ENCODE measurements at regions not wholly inside any gene's neighbourhood (a gene's known extent, or its start where the extent isn't known, plus 50 kb on each side); places are given as distances from the start of the nearest gene placed in this dataset.

DNA sequence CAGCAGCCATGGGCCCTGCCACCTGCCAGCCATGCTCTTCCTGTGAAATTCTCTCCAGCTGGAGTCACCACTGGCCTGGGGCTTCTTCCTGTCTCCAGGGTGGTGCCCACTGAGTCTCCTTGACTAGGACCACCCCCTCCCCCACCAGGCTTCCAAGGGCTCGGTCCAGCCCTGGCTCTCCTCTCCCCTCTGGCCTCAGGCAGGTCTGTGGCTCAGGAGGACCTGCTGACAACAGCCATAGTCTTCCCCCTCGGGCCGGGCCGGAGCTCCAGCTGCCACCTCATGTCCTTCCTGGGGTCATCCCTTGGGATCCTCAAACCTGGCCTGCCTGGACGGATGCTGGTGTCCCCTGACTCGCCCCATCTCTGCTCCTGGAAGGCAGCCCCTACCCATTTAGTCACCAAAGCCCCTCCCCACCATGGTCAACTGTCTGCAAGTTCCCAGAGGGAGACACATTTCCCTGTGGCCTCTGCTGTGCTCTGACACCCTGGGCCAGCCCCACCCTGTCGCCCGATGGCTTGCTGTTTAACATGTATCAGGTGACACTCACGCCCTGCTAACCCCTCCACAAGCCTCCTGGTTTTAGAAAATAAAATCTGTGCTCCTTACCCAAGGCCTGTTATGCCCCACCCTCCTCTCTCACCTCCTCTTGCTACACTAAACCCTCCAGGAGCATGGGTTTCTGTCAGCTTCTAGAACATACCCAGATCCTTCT, 186.2 kb downstream of the RBFOX3 start:
- no peak for DNase-seq (ENCODE audit: low spot score)
- no peak for FAIRE-seq

DNA sequence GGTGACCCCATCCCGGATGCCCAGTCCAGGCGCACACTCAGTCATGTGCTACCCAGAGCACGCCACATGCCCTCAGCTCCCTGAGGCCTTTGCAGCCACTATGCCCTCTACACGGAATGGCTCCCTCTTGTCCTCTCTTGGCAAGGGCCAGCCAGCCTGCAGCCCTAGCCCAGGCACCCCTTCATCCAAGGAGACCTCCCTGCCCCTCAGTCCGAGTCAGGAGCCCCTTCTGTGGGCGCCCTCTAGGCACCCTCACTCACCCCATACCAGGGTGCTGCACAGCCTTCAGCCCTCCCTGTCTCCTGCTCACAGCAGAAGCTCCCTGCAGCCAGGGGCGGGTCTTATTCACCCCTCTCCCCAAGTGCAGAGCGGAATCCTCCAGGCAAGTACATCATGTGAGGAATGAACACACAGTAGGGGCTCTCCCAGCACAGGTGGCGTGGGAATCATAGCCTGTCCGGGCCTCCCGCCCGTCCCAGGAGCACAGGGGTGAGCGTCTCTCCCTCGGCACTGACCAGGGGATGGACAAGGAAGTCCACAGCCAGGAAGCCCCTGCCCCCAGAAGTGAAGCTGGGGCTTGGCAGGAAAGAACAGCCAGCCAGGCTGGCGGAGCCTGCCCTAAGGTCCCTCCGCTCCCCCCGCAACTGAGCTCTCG, 186.9 kb downstream of the RBFOX3 start:
- FAIRE-seq (no peak), DNase-seq (ENCODE audit: low spot score) (no peak)

DNA sequence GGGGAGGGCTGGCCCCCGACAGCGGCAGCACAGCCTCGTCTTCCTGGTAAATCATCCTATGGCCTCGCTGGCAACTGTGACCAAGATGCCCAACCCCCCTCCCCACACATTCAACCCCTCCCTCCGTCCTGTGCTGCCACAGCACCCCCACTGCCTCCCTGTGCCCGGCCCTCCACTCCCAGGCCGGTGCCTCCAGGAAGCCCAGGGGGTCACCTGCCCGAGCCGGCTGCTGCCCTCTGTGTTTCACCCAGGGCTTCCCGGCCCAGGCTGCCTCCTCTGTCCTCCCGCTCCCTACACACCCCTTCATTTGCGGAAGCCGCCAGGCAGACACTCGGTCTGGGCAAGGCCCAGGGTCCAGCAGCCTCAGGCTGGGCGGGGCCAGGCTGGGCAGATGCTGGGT, 188.6 kb downstream of the RBFOX3 start:
- DNase-seq (ENCODE audit: low spot score) (no peak), FAIRE-seq (no peak)

DNA sequence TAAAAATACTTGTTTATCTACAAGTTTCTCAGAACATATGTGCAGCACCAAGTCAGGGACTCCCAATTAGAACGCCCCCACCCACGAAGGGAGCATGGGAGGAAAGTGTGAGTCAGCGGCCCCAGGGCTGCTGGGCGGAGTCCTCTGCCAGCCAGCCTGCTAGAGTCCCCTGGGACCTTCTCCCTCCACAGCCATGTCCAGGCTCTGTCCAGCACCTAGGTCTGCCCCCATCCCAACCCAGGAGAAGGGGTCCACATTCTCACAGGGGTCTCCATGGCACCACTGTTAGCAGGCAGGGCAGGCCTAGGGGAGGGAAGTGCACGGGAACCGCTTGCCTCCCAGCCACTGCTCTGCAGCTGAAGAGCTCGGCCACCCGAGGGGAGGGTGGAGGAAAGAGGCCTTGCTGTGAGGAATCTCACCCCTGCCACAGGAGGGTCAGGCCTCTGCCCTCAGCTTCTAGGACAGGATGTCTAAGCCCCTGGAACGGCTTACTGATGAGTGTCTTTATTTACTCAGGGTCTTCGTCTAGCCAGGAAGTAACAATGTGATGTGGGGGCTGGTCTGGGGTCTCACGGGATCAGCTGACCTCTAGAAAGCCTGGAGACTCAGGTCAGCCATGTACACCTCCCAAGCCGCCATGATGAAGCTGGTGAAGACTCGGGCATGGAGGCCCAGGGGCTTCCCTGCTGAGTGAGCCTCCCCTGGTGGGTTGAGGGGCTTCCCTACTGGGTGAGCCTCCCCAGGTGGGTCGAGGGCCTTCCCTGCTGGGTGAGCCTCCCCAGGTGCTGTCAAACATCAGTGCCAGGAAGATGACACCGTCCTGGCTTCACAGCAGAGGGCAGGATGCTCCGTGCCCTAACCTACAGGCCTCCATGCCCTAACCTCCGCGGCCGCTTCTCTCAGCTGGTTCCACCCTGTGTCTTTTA, 190.3 kb downstream of the RBFOX3 start:
- FAIRE-seq (no peak), DNase-seq (ENCODE audit: low spot score) (no peak)

DNA sequence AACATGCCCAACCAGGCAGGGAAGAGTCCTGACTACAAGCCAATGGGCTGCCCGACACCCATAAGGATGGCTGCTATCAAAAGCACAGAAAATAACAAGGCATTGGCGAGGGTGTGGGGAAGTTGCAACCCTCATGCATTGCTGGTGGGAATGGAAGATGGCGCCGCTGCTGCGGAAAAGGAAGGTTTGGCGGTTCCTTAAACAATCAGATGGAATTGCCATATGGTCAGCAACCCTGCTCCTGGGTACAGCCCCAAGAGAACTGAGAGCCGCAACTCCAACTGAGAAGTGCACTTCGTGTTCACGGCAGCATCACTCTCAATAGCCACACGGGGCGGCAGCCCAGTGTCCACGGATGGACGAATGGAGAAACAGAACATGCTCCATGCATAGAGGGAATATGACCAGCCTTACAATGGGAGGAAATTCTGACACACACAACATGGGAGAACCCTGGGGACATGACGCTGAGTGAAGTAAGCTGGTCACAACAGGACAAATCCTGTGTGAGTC, 193.3 kb downstream of the RBFOX3 start:
- FAIRE-seq: no peak

DNA sequence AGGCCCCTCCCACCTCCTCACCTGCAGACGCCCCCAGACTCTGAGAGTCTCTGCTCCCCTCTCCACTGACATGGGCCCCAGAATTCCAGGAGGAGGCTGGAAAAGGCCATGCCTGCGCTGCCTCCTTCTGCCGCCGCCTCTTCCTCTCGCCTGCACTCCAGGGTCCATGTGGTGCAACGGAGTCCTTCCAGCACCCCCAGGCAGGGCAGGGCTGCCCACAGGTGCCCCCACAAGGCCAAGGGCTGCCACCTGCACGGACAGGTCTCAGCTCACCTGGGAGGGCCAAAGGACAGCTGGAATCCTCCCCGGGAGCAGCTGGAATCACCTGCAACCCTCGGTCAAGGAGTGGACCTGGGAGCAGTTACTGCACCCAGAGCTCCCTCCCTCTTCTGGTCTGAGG, 194.9 kb downstream of the RBFOX3 start:
- FAIRE-seq: no peak
- DNase-seq (ENCODE audit: low spot score): no peak

More for the DNA sequence above, 193.3 kb downstream of the RBFOX3 start:
- DNase-seq (ENCODE audit: low spot score): no peak

DNA sequence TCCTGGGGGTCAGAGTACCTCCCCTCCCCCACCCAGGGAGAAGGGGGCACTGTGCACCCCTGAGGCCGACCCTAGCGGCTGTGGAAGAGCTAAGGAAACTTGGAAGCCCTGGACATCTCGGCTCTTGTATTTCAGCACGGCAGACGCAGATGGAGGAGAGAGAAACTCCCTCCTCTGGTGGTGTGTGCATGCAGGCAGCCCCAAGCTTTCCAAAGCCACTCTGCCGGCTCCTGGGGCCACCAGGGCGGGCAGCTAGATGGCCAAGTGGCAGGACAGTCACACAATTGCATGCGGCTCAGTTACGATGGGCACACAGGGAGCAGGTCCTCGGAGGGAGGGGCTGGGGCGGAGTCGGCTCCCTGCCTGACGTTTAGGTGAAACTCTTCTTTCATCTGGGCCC, 195.5 kb downstream of the RBFOX3 start:
- DNase-seq (ENCODE audit: low spot score): no peak
- FAIRE-seq: no peak

DNA sequence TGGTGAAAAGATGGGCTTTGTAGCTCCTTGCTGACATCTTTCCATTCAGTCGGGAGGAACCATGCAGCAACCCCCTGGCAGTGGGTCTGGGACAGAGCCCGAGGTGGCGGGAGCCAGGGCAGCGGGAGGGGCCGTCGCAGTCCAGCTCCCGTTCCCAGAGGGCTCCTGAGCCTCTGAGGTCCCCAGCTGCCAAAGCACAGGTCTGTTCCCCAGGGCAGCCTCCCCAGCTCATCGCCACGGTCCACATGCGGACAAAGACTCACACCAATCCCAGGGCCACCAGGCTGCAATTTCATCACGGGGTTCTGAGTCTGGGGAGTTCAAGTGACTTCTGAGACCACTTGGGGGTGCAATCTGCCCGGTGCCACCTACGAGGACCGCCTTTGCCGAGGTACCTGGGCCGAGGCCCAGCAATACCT, 196.0 kb downstream of the RBFOX3 start:
- FAIRE-seq (no peak), DNase-seq (ENCODE audit: low spot score) (no peak)

DNA sequence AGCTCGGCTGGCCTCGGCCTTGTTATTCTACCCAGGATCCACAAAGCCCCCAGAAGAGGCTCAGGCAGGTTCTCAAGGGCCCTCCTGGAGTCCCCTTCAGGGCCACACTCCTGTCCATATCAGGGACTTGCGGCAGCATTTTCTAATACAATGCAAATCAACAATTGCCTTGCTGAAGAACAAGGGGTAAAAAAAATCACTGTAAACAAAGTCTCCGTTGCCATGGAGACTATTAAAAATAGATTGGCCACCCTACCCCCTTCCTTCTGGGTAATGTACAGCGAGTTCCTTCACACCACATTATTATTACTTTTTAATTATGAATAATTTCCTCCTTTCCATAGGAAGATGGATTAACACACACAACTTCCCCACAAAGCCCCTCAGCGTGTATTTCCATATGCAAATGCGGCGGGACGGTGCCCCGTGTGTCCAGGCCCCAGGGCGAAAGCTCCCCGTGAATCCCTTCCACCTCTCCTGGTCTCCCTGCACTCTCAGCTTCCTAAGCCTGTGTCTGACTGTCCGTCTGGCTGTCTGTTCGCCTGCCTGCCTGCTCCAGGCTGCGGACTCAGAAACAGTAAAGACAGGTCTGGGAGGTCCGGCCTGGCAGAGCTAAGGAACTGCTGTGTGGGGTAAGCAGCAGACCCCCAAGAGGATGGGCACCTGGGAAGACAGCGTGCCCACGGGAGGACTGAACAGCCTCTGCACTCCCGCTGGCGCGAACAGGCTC, 196.6 kb downstream of the RBFOX3 start:
- no peak for DNase-seq (ENCODE audit: low spot score)
- FAIRE-seq: no peak

DNA sequence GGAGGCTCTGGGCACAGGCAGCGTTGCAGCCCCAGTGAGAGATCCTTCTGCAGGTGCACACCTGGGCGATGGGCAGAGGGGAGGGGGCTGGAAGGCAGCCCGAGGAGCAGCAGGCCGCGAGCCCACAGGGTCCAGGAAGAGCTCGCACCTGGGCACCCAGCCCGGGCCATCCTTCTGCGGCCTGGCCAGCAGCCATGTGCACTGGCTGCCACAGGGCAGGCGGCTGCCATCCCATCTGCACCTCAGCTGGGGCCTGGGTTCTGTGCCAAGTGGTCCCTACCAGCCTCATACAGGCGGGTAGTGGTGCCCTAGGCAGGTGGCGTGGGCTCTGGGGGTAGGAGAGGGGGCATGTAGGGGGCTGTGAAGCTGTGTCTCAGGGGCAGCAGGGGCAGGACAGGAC, 197.2 kb downstream of the RBFOX3 start:
- no peak for FAIRE-seq
- DNase-seq (ENCODE audit: low spot score): no peak

DNA sequence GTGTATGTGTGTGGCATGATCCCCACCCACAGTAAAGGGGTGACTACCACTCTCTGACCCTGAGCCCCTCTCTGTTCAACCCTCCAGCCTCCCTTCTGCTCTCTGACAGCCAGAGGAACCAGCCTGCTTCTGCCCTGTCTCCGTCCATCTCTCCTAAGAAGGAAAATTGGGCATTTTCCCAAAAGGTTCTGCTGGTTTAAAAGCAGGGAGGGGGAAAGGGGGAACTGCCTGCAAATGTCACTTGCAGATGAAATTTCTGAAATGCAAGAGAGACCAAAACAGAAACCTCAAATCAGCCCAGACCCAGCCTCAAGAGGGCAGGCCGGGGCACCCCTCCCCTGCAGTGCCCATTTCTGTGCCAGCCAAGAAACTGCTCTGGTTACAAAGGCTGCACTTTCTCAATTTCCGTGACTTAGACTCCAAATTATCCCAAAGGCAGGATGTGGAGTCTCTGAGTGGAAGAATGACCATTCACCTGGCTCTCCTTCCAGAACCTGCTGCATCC, 197.9 kb downstream of the RBFOX3 start:
- FAIRE-seq (no peak), DNase-seq (ENCODE audit: low spot score) (no peak)

DNA sequence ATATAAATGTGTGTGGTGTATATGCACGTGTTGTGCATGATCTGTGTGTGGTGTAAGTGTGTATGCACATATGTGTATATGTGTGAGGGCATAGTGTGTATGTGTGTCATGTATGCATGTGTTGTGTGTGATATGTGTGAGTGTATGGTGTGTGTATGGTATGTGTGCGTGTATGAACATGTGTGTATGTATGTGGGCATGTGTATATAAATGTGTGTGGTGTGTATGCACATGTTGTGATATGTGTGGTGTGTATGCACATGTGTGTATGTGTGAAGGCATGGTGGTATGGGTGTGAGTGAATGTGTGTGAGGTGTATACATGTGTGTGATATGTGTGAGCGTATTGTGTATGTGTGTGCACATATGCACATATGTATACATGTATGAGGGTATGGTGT, 198.7 kb downstream of the RBFOX3 start:
- DNase-seq (ENCODE audit: low spot score) (no peak), FAIRE-seq (no peak)

DNA sequence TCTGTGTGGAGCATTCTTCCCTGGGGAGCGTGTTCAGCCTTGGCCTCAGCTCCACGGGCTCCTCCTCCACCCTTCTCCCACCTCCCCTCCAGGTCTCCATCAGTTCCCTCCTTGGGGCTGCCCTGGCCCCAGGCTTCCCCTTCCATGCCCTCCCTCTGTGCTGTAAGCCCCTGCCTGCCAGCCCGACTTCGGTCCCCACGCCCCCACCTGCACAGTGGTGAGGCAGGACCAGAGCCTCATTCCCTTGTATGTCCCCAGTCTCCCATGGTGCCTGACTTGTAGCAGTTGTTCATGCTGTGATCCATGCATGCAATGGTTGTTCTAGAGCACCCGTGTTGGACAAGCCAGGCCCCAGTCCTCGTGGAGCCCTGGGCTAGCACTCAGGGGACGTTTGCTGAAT, 199.4 kb downstream of the RBFOX3 start:
- DNase-seq (ENCODE audit: low spot score) (no peak), FAIRE-seq (no peak)

DNA sequence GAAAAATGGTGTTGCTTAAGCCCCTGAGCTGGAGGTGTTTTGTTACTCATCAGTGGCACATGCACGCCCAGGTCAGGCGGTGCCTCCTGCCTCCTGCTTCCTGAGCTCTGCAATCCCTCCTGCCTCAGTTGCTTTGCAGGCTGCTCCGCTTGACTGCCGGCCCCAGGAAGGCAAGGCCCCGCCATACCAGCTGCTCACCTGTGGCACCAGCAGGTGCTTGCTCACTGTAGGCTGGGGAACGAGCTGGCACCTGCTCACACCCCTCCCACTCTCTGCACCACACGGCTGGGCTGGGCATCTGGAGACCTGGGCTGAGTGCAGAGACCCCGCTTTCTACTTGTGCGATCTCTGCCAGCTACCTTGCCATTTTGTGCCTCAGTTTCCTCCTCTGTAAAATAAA, 200.2 kb downstream of the RBFOX3 start:
- DNase-seq (ENCODE audit: low spot score) (no peak), FAIRE-seq (no peak)

DNA sequence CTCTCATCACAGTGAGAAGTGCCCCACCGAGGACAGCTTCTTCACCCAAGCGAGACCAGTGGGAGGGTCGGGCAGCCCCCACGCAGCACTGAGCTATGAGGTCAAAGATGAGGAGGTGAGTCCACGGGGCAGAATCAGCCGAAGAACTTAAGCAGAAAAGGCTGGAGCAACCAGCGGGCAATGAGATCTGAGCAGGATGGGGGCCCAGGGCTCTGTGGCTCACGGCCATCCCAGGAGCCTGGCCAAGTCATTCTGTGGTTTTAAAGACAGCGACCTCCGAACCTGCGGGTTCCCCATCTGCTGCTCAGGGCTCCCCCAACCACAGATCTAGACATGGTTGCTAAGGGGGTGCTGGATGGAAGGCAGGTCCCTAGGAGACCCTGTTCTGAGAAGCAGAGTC, 202.6 kb downstream of the RBFOX3 start:
- FAIRE-seq: no peak
- no peak for DNase-seq (ENCODE audit: low spot score)

DNA sequence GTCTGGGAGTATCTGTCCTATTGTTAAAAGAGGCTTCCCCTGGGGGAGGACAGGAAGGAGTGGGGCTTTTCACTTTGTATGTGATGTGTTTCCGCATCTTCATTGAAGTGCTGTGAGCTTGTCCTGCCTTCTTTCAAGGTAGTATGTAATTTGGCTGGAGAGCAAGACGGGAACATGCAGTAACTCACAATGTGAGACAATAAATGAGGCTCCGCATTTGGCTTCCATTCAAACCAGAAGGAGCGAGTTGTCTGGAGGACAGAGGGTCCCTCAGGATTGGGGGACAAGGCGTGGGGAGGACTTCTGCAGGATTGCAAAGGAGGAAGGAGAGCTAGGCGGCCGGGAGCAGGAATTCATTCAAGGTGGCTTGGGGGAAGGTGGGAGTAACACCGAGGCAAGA, 203.5 kb downstream of the RBFOX3 start:
- no peak for FAIRE-seq
- no peak for DNase-seq (ENCODE audit: low spot score)

DNA sequence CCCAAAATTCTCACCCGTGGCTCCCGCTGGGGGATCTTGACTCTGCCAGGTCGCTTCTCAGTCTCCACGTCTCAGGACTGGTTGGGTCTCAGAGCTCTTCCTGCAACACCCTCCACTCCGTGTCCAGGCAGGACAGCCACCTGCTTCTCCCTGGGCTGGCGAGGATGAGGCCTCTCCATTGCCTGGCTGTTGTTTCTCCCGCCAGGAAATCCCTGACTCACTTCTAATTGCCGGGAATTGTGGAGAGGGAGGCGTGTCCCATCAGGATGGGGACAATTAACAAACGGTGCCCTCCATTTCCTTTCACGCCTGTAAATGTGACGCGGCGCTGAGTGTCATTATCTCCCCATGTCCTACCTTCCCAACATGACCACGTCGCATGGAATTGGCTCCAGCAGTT, 204.5 kb downstream of the RBFOX3 start:
- no peak for FAIRE-seq
- DNase-seq (ENCODE audit: low spot score): no peak

DNA sequence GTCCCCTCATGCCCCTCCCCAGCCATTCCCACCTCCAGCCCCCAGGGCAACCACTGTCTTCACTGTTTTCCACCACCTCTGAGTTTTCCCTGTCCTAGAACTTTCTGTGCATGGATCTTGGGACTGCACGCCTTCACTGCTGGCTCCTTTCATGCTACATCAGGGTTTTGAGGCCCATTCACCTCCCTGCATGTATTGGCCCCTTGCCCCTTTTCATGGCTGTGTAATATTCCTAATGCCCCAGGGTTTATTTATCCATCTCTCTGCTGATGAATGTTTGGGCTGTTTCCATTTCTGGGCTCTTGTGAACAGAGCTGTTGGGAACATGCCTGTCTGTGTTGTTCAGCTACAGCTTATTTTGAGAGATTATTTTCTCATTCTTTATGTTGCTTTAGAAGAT, 205.0 kb downstream of the RBFOX3 start:
- FAIRE-seq: no peak
- no peak for DNase-seq (ENCODE audit: low spot score)

DNA sequence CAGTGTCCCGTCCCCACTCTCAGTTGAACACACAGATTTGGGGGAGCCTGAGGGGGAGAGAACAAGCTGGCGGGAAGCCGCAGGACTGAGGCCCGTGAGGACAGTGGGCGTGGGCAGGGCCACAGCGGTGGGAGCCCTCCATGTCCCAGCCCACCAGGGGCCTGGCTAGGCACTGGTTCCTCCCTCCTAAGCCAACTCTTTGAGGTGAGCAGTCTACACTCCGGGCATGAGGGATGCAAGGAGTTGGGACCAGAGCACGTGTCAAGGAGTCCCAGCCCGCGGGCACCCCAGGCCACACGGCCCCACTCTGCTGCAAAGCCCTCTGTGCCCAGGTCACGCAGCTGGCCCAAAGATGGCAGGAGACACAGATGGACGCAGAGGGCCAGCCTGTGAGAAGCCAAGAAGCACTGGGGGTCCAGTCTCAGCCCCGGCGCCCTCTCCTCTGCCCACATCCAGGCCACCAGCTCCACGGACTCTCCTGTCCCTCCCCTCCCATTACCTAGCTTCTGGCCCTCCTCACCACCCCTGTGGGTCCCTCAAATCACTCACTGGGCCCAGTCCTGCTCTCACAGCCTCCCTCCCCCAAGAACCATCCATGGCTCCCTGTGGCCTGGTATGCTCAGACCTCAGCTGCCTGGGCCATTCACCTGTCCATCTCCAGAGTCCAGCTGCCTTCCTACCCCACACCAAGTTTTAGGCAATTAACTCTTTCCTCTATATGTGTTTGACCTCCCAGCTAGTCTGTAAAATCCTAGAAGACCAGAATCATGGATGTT, 206.5 kb downstream of the RBFOX3 start:
- no peak for FAIRE-seq
- DNase-seq (ENCODE audit: low spot score): no peak
